ENCODE measurements at regions not wholly inside any gene's neighbourhood (a gene's known extent, or its start where the extent isn't known, plus 50 kb on each side); places are given as distances from the start of the nearest gene placed in this dataset.
"Not testable (repeated sequence)": the region's sequence is repeated elsewhere in the genome, so short reads cannot be mapped to it uniquely, and the experiment has no call there.

DNA sequence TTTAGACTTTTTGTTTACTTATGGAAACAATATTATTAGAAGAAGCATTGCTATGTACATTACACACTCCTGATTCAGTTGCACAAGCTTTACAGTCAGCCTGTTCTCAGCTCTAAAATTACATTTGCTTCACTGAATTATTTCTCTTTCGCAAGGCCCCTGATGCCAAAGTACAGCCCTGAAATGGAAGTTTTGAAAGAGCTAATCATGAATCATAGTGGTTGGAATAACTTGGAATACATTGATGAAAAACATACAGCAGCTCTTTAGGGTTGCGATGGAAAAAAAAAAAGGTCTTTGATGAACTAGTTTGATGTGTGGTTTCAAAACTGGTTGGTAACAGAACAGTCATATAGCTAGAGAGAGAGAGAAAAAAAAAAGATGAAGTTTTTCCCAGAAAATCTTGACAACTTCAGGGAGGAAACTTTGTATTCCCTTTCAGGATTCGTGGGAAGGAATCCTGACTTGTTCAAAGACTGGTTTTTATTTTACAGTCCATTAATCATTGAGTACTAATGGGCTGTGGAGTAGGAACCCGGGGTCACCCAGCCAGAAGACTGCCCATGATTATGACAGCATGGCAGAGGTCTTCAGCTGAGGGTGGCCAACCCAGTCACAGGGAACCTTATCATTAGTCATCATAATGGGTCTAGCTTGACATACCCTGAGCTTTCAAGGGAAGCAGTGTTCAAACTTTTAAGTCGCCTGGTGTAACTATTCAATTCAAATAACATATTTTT lies 460.1 kb downstream of the NAV3 start (continued):
- TF ChIP-seq RAD21 (IDR thresholded peaks at IDR 0.05; ENCODE audit: low read length) (no peak), RFX5 (IDR thresholded peaks at IDR 0.05; ENCODE audit: low read length) (no peak), YY1 (IDR thresholded peaks at IDR 0.05; ENCODE audit: low read depth) (no peak), ELF1 (IDR thresholded peaks at IDR 0.05) (no peak), EP300 (IDR thresholded peaks at IDR 0.05; ENCODE audit: borderline replicate concordance in 1 of 2, low read depth in 1 of 2, low read length in 1 of 2) (peak in 1 of 2 experiments; percentile 70; a peak in 2 of 4 replicates), CHD2 (IDR thresholded peaks at IDR 0.05; ENCODE audit: low read length, partially characterized antibody) (no peak), FOXJ3 (CRISPR knock-in tag; IDR thresholded peaks at IDR 0.05) (no peak)
- TF ChIP-seq, protein P1, sequence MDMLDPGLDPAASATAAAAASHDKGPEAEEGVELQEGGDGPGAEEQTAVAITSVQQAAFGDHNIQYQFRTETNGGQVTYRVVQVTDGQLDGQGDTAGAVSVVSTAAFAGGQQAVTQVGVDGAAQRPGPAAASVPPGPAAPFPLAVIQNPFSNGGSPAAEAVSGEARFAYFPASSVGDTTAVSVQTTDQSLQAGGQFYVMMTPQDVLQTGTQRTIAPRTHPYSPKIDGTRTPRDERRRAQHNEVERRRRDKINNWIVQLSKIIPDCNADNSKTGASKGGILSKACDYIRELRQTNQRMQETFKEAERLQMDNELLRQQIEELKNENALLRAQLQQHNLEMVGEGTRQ (IDR thresholded peaks at IDR 0.05; ENCODE audit: borderline replicate concordance, low read depth, low read length): no peak
- TF ChIP-seq, protein P2, sequence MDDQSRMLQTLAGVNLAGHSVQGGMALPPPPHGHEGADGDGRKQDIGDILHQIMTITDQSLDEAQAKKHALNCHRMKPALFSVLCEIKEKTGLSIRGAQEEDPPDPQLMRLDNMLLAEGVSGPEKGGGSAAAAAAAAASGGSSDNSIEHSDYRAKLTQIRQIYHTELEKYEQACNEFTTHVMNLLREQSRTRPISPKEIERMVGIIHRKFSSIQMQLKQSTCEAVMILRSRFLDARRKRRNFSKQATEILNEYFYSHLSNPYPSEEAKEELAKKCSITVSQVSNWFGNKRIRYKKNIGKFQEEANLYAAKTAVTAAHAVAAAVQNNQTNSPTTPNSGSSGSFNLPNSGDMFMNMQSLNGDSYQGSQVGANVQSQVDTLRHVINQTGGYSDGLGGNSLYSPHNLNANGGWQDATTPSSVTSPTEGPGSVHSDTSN (IDR thresholded peaks at IDR 0.05): peak; percentile 69

DNA sequence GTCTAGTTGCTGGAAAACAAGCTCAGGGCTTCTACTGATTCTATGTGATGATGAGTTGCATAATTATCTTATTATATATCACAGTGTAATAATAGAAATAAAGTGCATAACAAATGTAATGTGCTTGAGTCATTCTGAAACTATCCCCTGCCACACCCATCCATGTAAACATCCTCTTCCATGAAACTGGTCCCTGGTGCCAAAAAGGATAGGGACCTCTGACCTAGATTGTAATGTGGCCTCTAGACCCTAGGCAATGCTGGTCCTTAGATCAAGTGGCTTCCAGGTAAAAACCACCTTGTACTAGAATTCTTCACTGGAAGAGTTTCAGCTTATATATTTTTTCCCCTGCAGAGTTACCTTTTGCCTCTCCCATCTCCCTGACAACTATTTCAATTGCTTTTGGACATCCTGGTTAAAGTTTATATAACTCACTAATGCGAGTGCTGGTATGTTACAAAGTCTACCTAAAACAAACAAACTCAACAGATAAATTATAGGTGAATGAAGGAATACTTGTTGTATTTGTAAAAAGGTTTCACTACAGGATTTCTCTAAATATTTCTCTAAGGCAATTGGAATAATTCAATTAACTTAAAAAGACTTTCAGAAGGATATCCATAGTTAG lies 462.5 kb downstream of the NAV3 start:
- H3K36me3 ChIP-seq (replicated peaks in 1 of 2; ENCODE audit: control insufficient read depth in 1 of 2, insufficient read depth in 2 of 2, low read length in 1 of 2): no peaks in the 10 kb centered on the region
- H3K27me3 ChIP-seq (ENCODE audit: insufficient read depth): no peaks in the 10 kb centered on the region
- no peak overlapping the region for H3K9ac ChIP-seq
- POLR2A ChIA-PET: no interaction called here
- TF ChIP-seq FOXJ3 (CRISPR knock-in tag; IDR thresholded peaks at IDR 0.05) (no peak), MEF2A (IDR thresholded peaks at IDR 0.05; ENCODE audit: borderline replicate concordance, low read depth) (0 out of 2 replicates have a peak, but pooled peaks have one; percentile 19)
- no peaks in the 10 kb centered on the region for H3K9me3 ChIP-seq
- 0 out of 2 replicates have a peak, but pooled peaks cover 3% of the 10 kb centered on the region for H3K9me2 ChIP-seq
- no peak for DNase-seq
- H3K4me2 ChIP-seq: no peak overlapping the region
- CTCF ChIA-PET: interaction anchor here (1.0 kb wide), 1 partner anchor 8 kb away, joined by 3 read pairs; no protein-coding TSS in a partner anchor
- H3K4me1 ChIP-seq (ENCODE audit: control insufficient read depth in 1 of 2, insufficient read depth in 2 of 2, low read depth in 1 of 2, low read length in 1 of 2): peaks cover 0 to 11% of the 10 kb centered on the region in 2 experiments; a peak in 3 of 4 replicates
- H3F3A ChIP-seq (replicated peaks; ENCODE audit: insufficient read depth): peaks cover 29% of the 10 kb centered on the region
- H2AFZ ChIP-seq (ENCODE audit: low read depth): peak overlapping the region; percentile 44; the same call in 1 of the 2 replicates
- H3K27ac ChIP-seq (ENCODE audit: low read depth in 2 of 2, low read length in 1 of 2): peak overlapping the region in 1 of 2 experiments; percentile 98; a peak in 1 of 4 replicates
- H3K79me2 ChIP-seq (ENCODE audit: insufficient read depth): no peaks in the 10 kb centered on the region
- H4K20me1 ChIP-seq (ENCODE audit: insufficient read depth): no peaks in the 10 kb centered on the region
- WGBS (ENCODE audit: low lambda C conversion rate): 74% methylated on average over 1 of the region's 1 CpG
- no peak overlapping the region for H3K4me3 ChIP-seq (ENCODE audit: low read depth in 2 of 2, low read length in 1 of 2)

DNA sequence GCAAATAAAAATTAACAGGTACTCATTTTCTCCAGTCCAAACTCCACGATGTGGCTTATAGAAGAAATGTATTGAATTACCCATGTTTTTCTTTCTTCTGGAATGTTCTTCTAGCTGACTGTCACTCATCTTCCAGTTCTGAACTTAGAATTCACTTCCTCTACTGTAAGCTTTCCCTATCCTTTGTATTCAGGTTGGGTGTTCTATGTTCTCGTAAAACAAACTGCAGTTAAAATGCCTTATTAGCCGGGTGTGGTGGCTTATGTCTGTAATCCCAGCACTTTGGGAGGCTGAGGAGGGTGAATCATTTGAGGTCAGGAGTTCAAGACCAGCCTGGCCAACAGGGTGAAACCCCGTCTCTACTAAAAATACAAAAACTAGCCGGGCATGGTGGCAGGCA lies 470.6 kb downstream of the NAV3 start:
- H3K9ac ChIP-seq; POLR2A ChIA-PET; DNase-seq; H3K9me2 ChIP-seq; H3K27ac ChIP-seq (ENCODE audit: low read depth in 2 of 2, low read length in 1 of 2); H3K4me2 ChIP-seq; H3K36me3 ChIP-seq (replicated peaks in 1 of 2; ENCODE audit: control insufficient read depth in 1 of 2, insufficient read depth in 2 of 2, low read length in 1 of 2); H3K9me3 ChIP-seq; CTCF ChIA-PET; H3K79me2 ChIP-seq (ENCODE audit: insufficient read depth); H3K27me3 ChIP-seq (ENCODE audit: insufficient read depth); H3F3A ChIP-seq (replicated peaks; ENCODE audit: insufficient read depth); H3K4me1 ChIP-seq (ENCODE audit: control insufficient read depth in 1 of 2, insufficient read depth in 2 of 2, low read depth in 1 of 2, low read length in 1 of 2); H2AFZ ChIP-seq (ENCODE audit: low read depth); H4K20me1 ChIP-seq (ENCODE audit: insufficient read depth); H3K4me3 ChIP-seq (ENCODE audit: low read depth in 2 of 2, low read length in 1 of 2): not testable (repeated sequence)
- 66% methylated on average over 5 of the region's 5 CpGs for WGBS (ENCODE audit: low lambda C conversion rate)
